ENCODE measurements at regions not wholly inside any gene's neighbourhood (a gene's known extent, or its start where the extent isn't known, plus 50 kb on each side); places are given as distances from the start of the nearest gene placed in this dataset.

GRCh38 chr6:40159865-40160264 is 225.6 kb upstream of the MOCS1 start:
- H3K4me3 ChIP-seq (replicated peaks; ENCODE audit: low read depth, low read length) = no peak overlapping the region
- no peak for DNase-seq (ENCODE audit: low read depth)
- TF ChIP-seq CTCF (IDR thresholded peaks at IDR 0.05; ENCODE audit: low read length, missing control alignments) = no peak

- TF ChIP-seq CTCF (IDR thresholded peaks at IDR 0.05; ENCODE audit: low read length, missing control alignments) = no peak
- no peak for DNase-seq (ENCODE audit: low read depth)
- H3K4me3 ChIP-seq (replicated peaks; ENCODE audit: low read depth, low read length) = no peak overlapping the region
These were observed 218.6 kb upstream of the MOCS1 start for GRCh38 chr6:40152701-40153436.

GRCh38 chr6:40152196-40152595 is 217.9 kb upstream of the MOCS1 start:
- no peak for DNase-seq (ENCODE audit: low read depth)
- no peak for TF ChIP-seq CTCF (IDR thresholded peaks at IDR 0.05; ENCODE audit: low read length, missing control alignments)
- H3K4me3 ChIP-seq (replicated peaks; ENCODE audit: low read depth, low read length) = no peak overlapping the region

GRCh38 chr6:40148882-40149573 is 214.8 kb upstream of the MOCS1 start:
- no peak for DNase-seq (ENCODE audit: low read depth)
- TF ChIP-seq CTCF (IDR thresholded peaks at IDR 0.05; ENCODE audit: low read length, missing control alignments) = no peak
- H3K4me3 ChIP-seq (replicated peaks; ENCODE audit: low read depth, low read length) = no peak overlapping the region

- no peak for DNase-seq (ENCODE audit: low read depth)
- no peak for TF ChIP-seq CTCF (IDR thresholded peaks at IDR 0.05; ENCODE audit: low read length, missing control alignments)
- H3K4me3 ChIP-seq (replicated peaks; ENCODE audit: low read depth, low read length) = no peak overlapping the region
These were observed 212.6 kb upstream of the MOCS1 start for GRCh38 chr6:40146902-40147301.

- no peak overlapping the region for H3K4me3 ChIP-seq (replicated peaks; ENCODE audit: low read depth, low read length)
- TF ChIP-seq CTCF (IDR thresholded peaks at IDR 0.05; ENCODE audit: low read length, missing control alignments) = no peak
These were observed 205.2 kb upstream of the MOCS1 start for GRCh38 chr6:40139447-40139846.

More at GRCh38 chr6:40139447-40139846, 205.2 kb upstream of the MOCS1 start:
- DNase-seq (ENCODE audit: low read depth) = no peak
